Immature natural killer cell (primary cell): ENCODE measurements at regions not wholly inside any gene's neighbourhood (a gene's known extent, or its start where the extent isn't known, plus 50 kb on each side); places are given as distances from the start of the nearest gene placed in this dataset.
"Not testable (repeated sequence)": the region's sequence is repeated elsewhere in the genome, so short reads cannot be mapped to it uniquely, and the experiment has no call there.

Experiments used
- DNase-seq, 3 donors: peaks; one replicate each; pipeline ENCODE4 v3.0.0; 2022; ENCODE audit warnings: mixed read lengths in 1 of 3
- H3K27ac Mint-ChIP-seq, 6 donors: one replicate each; pipeline ENCODE4 v1.8.0; 2020; ENCODE audit warnings: mixed read lengths in 6 of 6, mild to moderate bottlenecking in 5 of 6, inconsistent platforms in 4 of 6, moderate library complexity in 3 of 6
- H3K27me3 Mint-ChIP-seq, 3 donors: one replicate each; pipeline ENCODE4 v1.8.0; 2020 to 2021; ENCODE audit warnings: low read depth in 3 of 3, mild to moderate bottlenecking in 3 of 3, mixed read lengths in 3 of 3, moderate library complexity in 3 of 3, inconsistent platforms in 1 of 3
- H3K36me3 Mint-ChIP-seq, 3 donors: one replicate each; pipeline ENCODE4 v1.8.0; 2020; ENCODE audit warnings: mixed read lengths in 3 of 3, inconsistent platforms in 2 of 3, mild to moderate bottlenecking in 2 of 3
- H3K4me1 Mint-ChIP-seq, 2 donors: one replicate each; pipeline ENCODE4 v1.8.0; 2020; ENCODE audit warnings: inconsistent platforms in 2 of 2, mild to moderate bottlenecking in 2 of 2, mixed read lengths in 2 of 2, moderate library complexity in 1 of 2
- H3K4me3 Mint-ChIP-seq, 5 donors: one replicate each; pipeline ENCODE4 v1.8.0; 2020; ENCODE audit warnings: mild to moderate bottlenecking in 5 of 5, mixed read lengths in 5 of 5, inconsistent platforms in 3 of 5, moderate library complexity in 3 of 5
- H3K9me3 Mint-ChIP-seq, 6 donors: one replicate each; pipeline ENCODE4 v1.8.0; 2020; ENCODE audit warnings: mild to moderate bottlenecking in 6 of 6, mixed read lengths in 6 of 6, inconsistent platforms in 4 of 6, moderate library complexity in 3 of 6

GRCh38 chr6:3672339-3672738 lies 79.2 kb downstream of the PXDC1 start:
- H3K9me3 Mint-ChIP-seq, H3K4me3 Mint-ChIP-seq, H3K4me1 Mint-ChIP-seq, DNase-seq, H3K36me3 Mint-ChIP-seq, H3K27ac Mint-ChIP-seq: not testable (repeated sequence)
- peaks cover 0 to 12% (median 3%) of the 10 kb centered on the region in 3 donors for H3K27me3 Mint-ChIP-seq

- no peak for DNase-seq
- H3K27me3 Mint-ChIP-seq: peaks cover 0 to 12% (median 3%) of the 10 kb centered on the region in 3 donors
- no peak overlapping the region for H3K4me3 Mint-ChIP-seq
- no peaks in the 10 kb centered on the region for H3K36me3 Mint-ChIP-seq
- H3K27ac Mint-ChIP-seq: no peak overlapping the region
- peaks cover 0 to 5% (median 0%) of the 10 kb centered on the region in 6 donors for H3K9me3 Mint-ChIP-seq
- no peaks in the 10 kb centered on the region for H3K4me1 Mint-ChIP-seq
Measured at GRCh38 chr6:3671382-3671781, 80.1 kb downstream of the PXDC1 start.

GRCh38 chr6:3670356-3670755 lies 81.2 kb downstream of the PXDC1 start:
- DNase-seq: no peak
- Mint-ChIP-seq H3K27ac (no peak overlapping the region), H3K4me1 (no peaks in the 10 kb centered on the region), H3K27me3 (peaks cover 0 to 14% (median 3%) of the 10 kb centered on the region in 3 donors), H3K9me3 (peaks cover 0 to 5% (median 0%) of the 10 kb centered on the region in 6 donors), H3K36me3 (no peaks in the 10 kb centered on the region), H3K4me3 (no peak overlapping the region)

- Mint-ChIP-seq H3K9me3 (peaks cover 0 to 5% (median 0%) of the 10 kb centered on the region in 6 donors), H3K4me3 (no peak overlapping the region), H3K27me3 (peaks cover 0 to 14% (median under 1%) of the 10 kb centered on the region in 3 donors), H3K27ac (no peak overlapping the region), H3K36me3 (no peaks in the 10 kb centered on the region), H3K4me1 (no peaks in the 10 kb centered on the region)
- DNase-seq: no peak
Measured at GRCh38 chr6:3669916-3670315, 81.6 kb downstream of the PXDC1 start.

- DNase-seq: no peak
- H3K36me3 Mint-ChIP-seq: no peaks in the 10 kb centered on the region
Measured at GRCh38 chr6:3665608-3666007, 85.9 kb downstream of the PXDC1 start.

GRCh38 chr6:3664625-3665041 lies 86.9 kb downstream of the PXDC1 start:
- Mint-ChIP-seq H3K9me3 (peaks cover 0 to 4% (median 0%) of the 10 kb centered on the region in 6 donors), H3K27ac (no peak overlapping the region), H3K36me3 (no peaks in the 10 kb centered on the region), H3K27me3 (peaks cover 0 to 2% (median 1%) of the 10 kb centered on the region in 3 donors), H3K4me1 (no peaks in the 10 kb centered on the region), H3K4me3 (no peak overlapping the region)
- DNase-seq: no peak

More at GRCh38 chr6:3665608-3666007, 85.9 kb downstream of the PXDC1 start:
- Mint-ChIP-seq H3K9me3 (peaks cover 0 to 4% (median 0%) of the 10 kb centered on the region in 6 donors), H3K27ac (no peak overlapping the region), H3K27me3 (peaks cover 0 to 2% (median 1%) of the 10 kb centered on the region in 3 donors), H3K4me1 (no peaks in the 10 kb centered on the region), H3K4me3 (no peak overlapping the region)

- peaks cover 0 to under 1% (median 0%) of the 10 kb centered on the region in 6 donors for H3K9me3 Mint-ChIP-seq
- H3K4me1 Mint-ChIP-seq: no peaks in the 10 kb centered on the region
- H3K4me3 Mint-ChIP-seq: no peak overlapping the region
- H3K27ac Mint-ChIP-seq: no peak overlapping the region
- peaks cover 0 to 2% (median 1%) of the 10 kb centered on the region in 3 donors for H3K27me3 Mint-ChIP-seq
- no peak for DNase-seq
- H3K36me3 Mint-ChIP-seq: no peaks in the 10 kb centered on the region
Measured at GRCh38 chr6:3663811-3664210, 87.7 kb downstream of the PXDC1 start.

GRCh38 chr6:3663081-3663480 lies 88.4 kb downstream of the PXDC1 start:
- Mint-ChIP-seq H3K9me3 (no peaks in the 10 kb centered on the region), H3K4me3 (no peak overlapping the region), H3K36me3 (no peaks in the 10 kb centered on the region), H3K4me1 (no peaks in the 10 kb centered on the region), H3K27me3 (peaks cover 0 to 2% (median 1%) of the 10 kb centered on the region in 3 donors), H3K27ac (no peak overlapping the region)
- no peak for DNase-seq

GRCh38 chr6:3661390-3661789 lies 90.1 kb downstream of the PXDC1 start:
- Mint-ChIP-seq H3K4me1 (no peaks in the 10 kb centered on the region), H3K27ac (no peak overlapping the region), H3K9me3 (no peaks in the 10 kb centered on the region), H3K27me3 (peaks cover 0 to 2% (median 1%) of the 10 kb centered on the region in 3 donors), H3K4me3 (no peak overlapping the region), H3K36me3 (no peaks in the 10 kb centered on the region)
- no peak for DNase-seq

GRCh38 chr6:3660473-3660872 lies 91.0 kb downstream of the PXDC1 start:
- H3K9me3 Mint-ChIP-seq: no peaks in the 10 kb centered on the region
- H3K36me3 Mint-ChIP-seq: no peaks in the 10 kb centered on the region
- H3K4me1 Mint-ChIP-seq: no peaks in the 10 kb centered on the region
- H3K27ac Mint-ChIP-seq: no peak overlapping the region
- no peak for DNase-seq
- peaks cover 0 to 1% (median 0%) of the 10 kb centered on the region in 3 donors for H3K27me3 Mint-ChIP-seq
- no peak overlapping the region for H3K4me3 Mint-ChIP-seq

GRCh38 chr6:3659748-3660147 lies 91.8 kb downstream of the PXDC1 start:
- H3K4me1 Mint-ChIP-seq: no peaks in the 10 kb centered on the region
- no peaks in the 10 kb centered on the region for H3K9me3 Mint-ChIP-seq
- no peak for DNase-seq
- no peak overlapping the region for H3K4me3 Mint-ChIP-seq
- no peaks in the 10 kb centered on the region for H3K36me3 Mint-ChIP-seq
- peaks cover 0 to 4% (median 0%) of the 10 kb centered on the region in 3 donors for H3K27me3 Mint-ChIP-seq
- no peak overlapping the region for H3K27ac Mint-ChIP-seq

GRCh38 chr6:3656076-3656475 lies 95.4 kb downstream of the PXDC1 start:
- Mint-ChIP-seq H3K4me1 (no peaks in the 10 kb centered on the region), H3K9me3 (no peaks in the 10 kb centered on the region)

GRCh38 chr6:3654898-3655297 lies 96.6 kb downstream of the PXDC1 start:
- no peak overlapping the region for H3K27ac Mint-ChIP-seq
- H3K9me3 Mint-ChIP-seq: no peaks in the 10 kb centered on the region
- H3K36me3 Mint-ChIP-seq: no peaks in the 10 kb centered on the region
- no peaks in the 10 kb centered on the region for H3K4me1 Mint-ChIP-seq
- no peak overlapping the region for H3K4me3 Mint-ChIP-seq
- DNase-seq: no peak
- H3K27me3 Mint-ChIP-seq: peaks cover 0 to 4% (median 0%) of the 10 kb centered on the region in 3 donors

More at GRCh38 chr6:3656076-3656475, 95.4 kb downstream of the PXDC1 start:
- Mint-ChIP-seq H3K27ac (no peak overlapping the region), H3K4me3 (no peak overlapping the region), H3K36me3 (no peaks in the 10 kb centered on the region), H3K27me3 (peaks cover 0 to 4% (median 0%) of the 10 kb centered on the region in 3 donors)
- no peak for DNase-seq

GRCh38 chr6:3654436-3654835 lies 97.1 kb downstream of the PXDC1 start:
- no peaks in the 10 kb centered on the region for H3K36me3 Mint-ChIP-seq
- H3K4me3 Mint-ChIP-seq: no peak overlapping the region
- no peaks in the 10 kb centered on the region for H3K4me1 Mint-ChIP-seq
- H3K9me3 Mint-ChIP-seq: no peaks in the 10 kb centered on the region
- peaks cover 0 to 4% (median under 1%) of the 10 kb centered on the region in 3 donors for H3K27me3 Mint-ChIP-seq
- H3K27ac Mint-ChIP-seq: no peak overlapping the region
- DNase-seq: no peak

GRCh38 chr6:3653528-3654070 lies 97.9 kb downstream of the PXDC1 start:
- Mint-ChIP-seq H3K9me3 (no peaks in the 10 kb centered on the region), H3K36me3 (no peaks in the 10 kb centered on the region), H3K27ac (no peak overlapping the region), H3K4me3 (no peak overlapping the region), H3K27me3 (peaks cover 0 to 4% (median 3%) of the 10 kb centered on the region in 3 donors), H3K4me1 (no peaks in the 10 kb centered on the region)
- no peak for DNase-seq
